HG03460 (cell line): ENCODE measurements at regions not wholly inside any gene's neighbourhood (a gene's known extent, or its start where the extent isn't known, plus 50 kb on each side); places are given as distances from the start of the nearest gene placed in this dataset.
"Not testable (repeated sequence)": the region's sequence is repeated elsewhere in the genome, so short reads cannot be mapped to it uniquely, and the experiment has no call there.

ENCODE experiments used
- ATAC-seq: cut with Tn5 transposase; IDR thresholded peaks from one replicate; pipeline ENCODE4 v1.9.1; 2021; ENCODE audit not compliant: unreplicated experiment

GRCh38 chr6:27096834-27097511 lies 150.5 kb upstream of the PRSS16 start:
- no peak for ATAC-seq

GRCh38 chr6:27098956-27099355 lies 148.5 kb upstream of the PRSS16 start:
- no peak for ATAC-seq

- ATAC-seq, result no peak
These were observed 146.6 kb upstream of the PRSS16 start for GRCh38 chr6:27100921-27101320.

GRCh38 chr6:27101824-27102223 lies 145.7 kb upstream of the PRSS16 start:
- no peak for ATAC-seq

GRCh38 chr6:27106382-27106781 lies 141.1 kb upstream of the PRSS16 start:
- no peak for ATAC-seq

- no peak for ATAC-seq
These were observed 135.8 kb upstream of the PRSS16 start for GRCh38 chr6:27111743-27112142.

- ATAC-seq, result no peak
These were observed 134.5 kb upstream of the PRSS16 start for GRCh38 chr6:27112974-27113373.

GRCh38 chr6:27119329-27119728 lies 128.2 kb upstream of the PRSS16 start:
- no peak for ATAC-seq

GRCh38 chr6:27119761-27120160 lies 127.7 kb upstream of the PRSS16 start:
- no peak for ATAC-seq

GRCh38 chr6:27121640-27122039 lies 125.9 kb upstream of the PRSS16 start:
- no peak for ATAC-seq

- no peak for ATAC-seq
These were observed 123.2 kb upstream of the PRSS16 start for GRCh38 chr6:27124252-27124657.

GRCh38 chr6:27126046-27126814 lies 121.3 kb upstream of the PRSS16 start:
- ATAC-seq, result no peak

GRCh38 chr6:27126815-27127537 lies 120.5 kb upstream of the PRSS16 start:
- peak; percentile 64 for ATAC-seq

- not testable (repeated sequence) for ATAC-seq
These were observed 119.6 kb upstream of the PRSS16 start for GRCh38 chr6:27127874-27128273.

GRCh38 chr6:27128311-27129094 lies 119.0 kb upstream of the PRSS16 start:
- no peak for ATAC-seq

GRCh38 chr6:27129095-27129815 lies 118.2 kb upstream of the PRSS16 start:
- no peak for ATAC-seq

GRCh38 chr6:27129917-27130316 lies 117.6 kb upstream of the PRSS16 start:
- ATAC-seq, result no peak

GRCh38 chr6:27130668-27131428 lies 116.7 kb upstream of the PRSS16 start:
- no peak for ATAC-seq

- peak; percentile 8 for ATAC-seq
These were observed 115.3 kb upstream of the PRSS16 start for GRCh38 chr6:27132282-27132531.
